CD14-positive monocyte (primary cell): ENCODE measurements at regions not wholly inside any gene's neighbourhood (a gene's known extent, or its start where the extent isn't known, plus 50 kb on each side); places are given as distances from the start of the nearest gene placed in this dataset.

Source experiments
- DNase-seq, 3 donors: peaks; one replicate each; pipeline ENCODE4 v3.0.0-alpha.2; 2011 to 2022
- H2AFZ ChIP-seq: 2 replicates; pipeline ENCODE4 v1.6.0; 2012; ENCODE audit warnings: mild to moderate bottlenecking, low read depth, low read length, inconsistent platforms; ENCODE audit not compliant: insufficient read depth, poor library complexity, severe bottlenecking
- H3K27ac ChIP-seq, 2 donors: 1 replicate in 1 of 2; 2 replicates in 1 of 2; pipeline ENCODE4 v1.5.1; 2012 to 2013; ENCODE audit warnings: low read length in 2 of 2, control low read depth in 1 of 2, inconsistent platforms in 1 of 2, low read depth in 1 of 2, mild to moderate bottlenecking in 1 of 2
- H3K27me3 ChIP-seq, 2 donors: one replicate each; pipeline versions ENCODE4 v1.6.0 to v1.6.1; 2011 to 2013; ENCODE audit warnings: low read length in 2 of 2; ENCODE audit not compliant: control insufficient read depth in 2 of 2, insufficient read depth in 2 of 2
- H3K36me3 ChIP-seq, 2 donors: replicated peaks in 1 of 2; 1 replicate in 1 of 2; 2 replicates in 1 of 2; pipeline versions ENCODE4 v1.5.1 to v1.6.1; 2012 to 2013; ENCODE audit warnings: low read length in 2 of 2, control low read depth in 1 of 2, inconsistent platforms in 1 of 2, mild to moderate bottlenecking in 1 of 2; ENCODE audit not compliant: insufficient read depth in 2 of 2, control insufficient read depth in 1 of 2
- H3K4me1 ChIP-seq, 2 donors: 1 replicate in 1 of 2; 2 replicates in 1 of 2; pipeline versions ENCODE4 v1.5.1 to v1.6.1; 2012 to 2013; ENCODE audit warnings: low read length in 2 of 2, control low read depth in 1 of 2, inconsistent platforms in 1 of 2, mild to moderate bottlenecking in 1 of 2, moderate library complexity in 1 of 2; ENCODE audit not compliant: insufficient read depth in 2 of 2, control insufficient read depth in 1 of 2
- H3K4me2 ChIP-seq: replicated peaks from 2 replicates; pipeline ENCODE3; 2012; ENCODE audit warnings: low read length, moderate library complexity, mild to moderate bottlenecking; ENCODE audit not compliant: poor library complexity, severe bottlenecking; ENCODE audit errors: extremely low read depth
- H3K4me3 ChIP-seq, 3 experiments: fragments of 200-600 bp in 1 of 3; sonication (generic) in 1 of 3; replicated peaks in 1 of 3; 1 replicate in 2 of 3; 2 replicates in 1 of 3; pipeline ENCODE4 v1.5.1; 2011 to 2013; ENCODE audit warnings: low read length in 3 of 3, mild to moderate bottlenecking in 3 of 3, control low read depth in 2 of 3, low read depth in 2 of 3, inconsistent platforms in 1 of 3, moderate library complexity in 1 of 3
- H3K79me2 ChIP-seq: 2 replicates; pipeline ENCODE4 v1.6.0; 2012; ENCODE audit warnings: mild to moderate bottlenecking, control low read depth, inconsistent platforms, low read length, moderate library complexity; ENCODE audit not compliant: insufficient read depth
- H3K9ac ChIP-seq: 2 replicates; pipeline ENCODE4 v1.6.0; 2017; ENCODE audit warnings: low read length, mild to moderate bottlenecking; ENCODE audit not compliant: insufficient read depth, poor library complexity, severe bottlenecking
- H3K9me3 ChIP-seq, 2 donors: replicated peaks in 1 of 2; 1 replicate in 1 of 2; 2 replicates in 1 of 2; pipeline versions ENCODE4 v1.5.1 to v1.6.1; 2012 to 2013; ENCODE audit warnings: low read length in 2 of 2, control low read depth in 1 of 2; ENCODE audit not compliant: control insufficient read depth in 1 of 2, insufficient read depth in 1 of 2
- H4K20me1 ChIP-seq: 2 replicates; pipeline ENCODE4 v1.6.0; 2012; ENCODE audit warnings: mild to moderate bottlenecking, low read length, control low read depth, moderate library complexity; ENCODE audit not compliant: insufficient read depth
- H3K27ac Mint-ChIP-seq, 7 donors: one replicate each; pipeline ENCODE4 v1.8.0; 2020; ENCODE audit warnings: mild to moderate bottlenecking in 7 of 7, mixed read lengths in 7 of 7, moderate library complexity in 6 of 7, inconsistent platforms in 2 of 7
- H3K27me3 Mint-ChIP-seq, 3 donors: one replicate each; pipeline ENCODE4 v1.8.0; 2021 to 2022; ENCODE audit warnings: low read depth in 3 of 3, mild to moderate bottlenecking in 3 of 3, mixed read lengths in 3 of 3, moderate library complexity in 3 of 3, inconsistent platforms in 1 of 3
- H3K36me3 Mint-ChIP-seq, 2 donors: one replicate each; pipeline ENCODE4 v1.8.0; 2020; ENCODE audit warnings: mixed read lengths in 2 of 2, inconsistent platforms in 1 of 2, mild to moderate bottlenecking in 1 of 2
- H3K4me1 Mint-ChIP-seq: one replicate; pipeline ENCODE4 v1.8.0; 2020; ENCODE audit warnings: mild to moderate bottlenecking, mixed read lengths
- H3K4me3 Mint-ChIP-seq, 2 donors: one replicate each; pipeline ENCODE4 v1.8.0; 2020; ENCODE audit warnings: mild to moderate bottlenecking in 2 of 2, mixed read lengths in 2 of 2, moderate library complexity in 1 of 2
- H3K9me3 Mint-ChIP-seq, 7 donors: one replicate each; pipeline ENCODE4 v1.8.0; 2020 to 2022; ENCODE audit warnings: mixed read lengths in 7 of 7, mild to moderate bottlenecking in 6 of 7, moderate library complexity in 6 of 7, inconsistent platforms in 2 of 7
- WGBS: methylation state at CpG from one replicate; pipeline ENCODE4 v1.1.5; 2013; ENCODE audit warnings: missing lambda C conversion rate; ENCODE audit not compliant: insufficient coverage; 5-methylcytosine and 5-hydroxymethylcytosine counted together
- intact Hi-C, 2 donors: fragments of 100-400 bp; cut with micrococcal nuclease; formaldehyde crosslinking; loops; one replicate each; pipeline versions ENCODE4 v1.15.0 to v1.15.1; 2023
- TF ChIP-seq, protein P1 (sequence below): fragments of 200-600 bp; IDR thresholded peaks from one replicate; pipeline ENCODE4 v1.8.0; 2022; ENCODE audit warnings: antibody characterized with exemption, mild to moderate bottlenecking

DNA sequence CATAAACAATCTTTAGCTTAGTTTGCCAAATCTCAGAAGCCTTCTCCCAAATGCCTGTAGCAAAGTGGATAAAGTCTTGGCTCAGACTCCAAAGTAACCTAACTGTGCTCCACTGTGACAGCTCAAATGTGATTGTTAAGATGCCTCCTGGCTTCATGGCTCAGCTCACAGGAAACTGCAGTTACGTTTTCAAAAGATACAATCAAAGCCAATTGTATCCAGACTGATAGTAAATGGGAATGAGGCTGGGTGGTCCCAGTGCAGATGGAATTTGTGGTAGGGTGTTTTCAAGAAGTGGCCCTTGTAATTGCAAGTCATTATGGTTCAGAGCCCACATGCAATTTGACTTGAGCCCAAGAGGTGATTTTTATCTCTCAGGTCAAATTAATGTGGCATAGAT, 151.2 kb upstream of the TAB2 start:
- H3K4me2 ChIP-seq = no peak overlapping the region
- no CpG with 5 or more reads among the region's 1 CpG for WGBS
- no peaks in the 10 kb centered on the region for H3K27me3 ChIP-seq
- H2AFZ ChIP-seq = peak overlapping the region; percentile 49
- H4K20me1 ChIP-seq = no peaks in the 10 kb centered on the region
- intact Hi-C loops = no loop called here
- H3K36me3 ChIP-seq = no peaks in the 10 kb centered on the region
- Mint-ChIP-seq H3K36me3 (no peaks in the 10 kb centered on the region), H3K4me3 (no peak overlapping the region), H3K27me3 (peaks cover 6 to 9% (median 6%) of the 10 kb centered on the region in 3 donors), H3K27ac (no peak overlapping the region), H3K4me1 (peaks cover 17% of the 10 kb centered on the region), H3K9me3 (no peaks in the 10 kb centered on the region)
- DNase-seq = no peak
- H3K79me2 ChIP-seq = no peaks in the 10 kb centered on the region
- H3K9ac ChIP-seq = no peak overlapping the region
- no peak overlapping the region for H3K27ac ChIP-seq
- no peaks in the 10 kb centered on the region for H3K9me3 ChIP-seq
- TF ChIP-seq, protein P1, sequence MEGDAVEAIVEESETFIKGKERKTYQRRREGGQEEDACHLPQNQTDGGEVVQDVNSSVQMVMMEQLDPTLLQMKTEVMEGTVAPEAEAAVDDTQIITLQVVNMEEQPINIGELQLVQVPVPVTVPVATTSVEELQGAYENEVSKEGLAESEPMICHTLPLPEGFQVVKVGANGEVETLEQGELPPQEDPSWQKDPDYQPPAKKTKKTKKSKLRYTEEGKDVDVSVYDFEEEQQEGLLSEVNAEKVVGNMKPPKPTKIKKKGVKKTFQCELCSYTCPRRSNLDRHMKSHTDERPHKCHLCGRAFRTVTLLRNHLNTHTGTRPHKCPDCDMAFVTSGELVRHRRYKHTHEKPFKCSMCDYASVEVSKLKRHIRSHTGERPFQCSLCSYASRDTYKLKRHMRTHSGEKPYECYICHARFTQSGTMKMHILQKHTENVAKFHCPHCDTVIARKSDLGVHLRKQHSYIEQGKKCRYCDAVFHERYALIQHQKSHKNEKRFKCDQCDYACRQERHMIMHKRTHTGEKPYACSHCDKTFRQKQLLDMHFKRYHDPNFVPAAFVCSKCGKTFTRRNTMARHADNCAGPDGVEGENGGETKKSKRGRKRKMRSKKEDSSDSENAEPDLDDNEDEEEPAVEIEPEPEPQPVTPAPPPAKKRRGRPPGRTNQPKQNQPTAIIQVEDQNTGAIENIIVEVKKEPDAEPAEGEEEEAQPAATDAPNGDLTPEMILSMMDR = no peak
- H3K4me1 ChIP-seq = peaks cover 0 to 4% of the 10 kb centered on the region in 2 donors
- no peak overlapping the region for H3K4me3 ChIP-seq

DNA sequence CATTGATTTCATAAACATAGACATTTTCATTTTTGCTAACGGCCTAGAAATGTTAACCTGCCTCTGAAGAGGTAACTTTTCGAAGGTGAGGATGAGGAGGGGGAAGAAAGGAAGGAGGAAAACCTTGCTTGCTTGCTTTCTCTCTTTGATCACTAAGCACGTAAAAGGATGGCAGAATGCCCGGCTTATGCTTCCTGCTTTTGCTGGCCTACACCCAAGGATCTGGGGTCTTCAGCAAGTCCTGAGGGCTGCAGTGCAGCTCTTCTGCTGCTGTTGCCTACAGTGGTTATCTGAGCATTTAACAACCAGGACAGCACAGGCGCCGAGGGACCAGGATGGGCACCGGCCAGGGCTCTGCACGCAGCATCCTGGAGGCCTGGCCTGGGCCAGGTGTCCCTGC, 150.8 kb upstream of the TAB2 start:
- Mint-ChIP-seq H3K4me3 (no peak overlapping the region), H3K4me1 (peaks cover 17% of the 10 kb centered on the region), H3K27me3 (peaks cover 6 to 9% (median 6%) of the 10 kb centered on the region in 3 donors), H3K36me3 (no peaks in the 10 kb centered on the region), H3K9me3 (no peaks in the 10 kb centered on the region), H3K27ac (no peak overlapping the region)
- DNase-seq = no peak
- Histone ChIP-seq H3K27ac (no peak overlapping the region), H2AFZ (peak overlapping the region; percentile 49), H3K4me2 (no peak overlapping the region), H4K20me1 (no peaks in the 10 kb centered on the region), H3K4me3 (no peak overlapping the region), H3K4me1 (peaks cover 0 to 4% of the 10 kb centered on the region in 2 donors), H3K79me2 (no peaks in the 10 kb centered on the region), H3K27me3 (no peaks in the 10 kb centered on the region), H3K9me3 (no peaks in the 10 kb centered on the region), H3K9ac (no peak overlapping the region), H3K36me3 (no peaks in the 10 kb centered on the region)
- 23% methylated on average over 6 of the region's 8 CpGs for WGBS
- intact Hi-C loops = no loop called here
- TF ChIP-seq, protein P1 = no peak
